ENCODE measurements at regions not wholly inside any gene's neighbourhood (a gene's known extent, or its start where the extent isn't known, plus 50 kb on each side); places are given as distances from the start of the nearest gene placed in this dataset.

GRCh38 chr2:39839261-39839848, 60.3 kb upstream of the THUMPD2 start (continued):
- TF ChIP-seq ATF2 (IDR thresholded peaks at IDR 0.05; ENCODE audit: low read length) (no peak), TBP (IDR thresholded peaks at IDR 0.05; ENCODE audit: low read depth, low read length) (no peak), CBX8 (IDR thresholded peaks at IDR 0.05; ENCODE audit: borderline replicate concordance, low read depth, low read length) (no peak), TCF12 (IDR thresholded peaks at IDR 0.05; ENCODE audit: low read depth, low read length) (no peak), PHF8 (conservative IDR thresholded peaks at IDR 0.05; ENCODE audit: low read depth, low read length) (no peak), KDM5A (IDR thresholded peaks at IDR 0.05; ENCODE audit: low read length) (no peak)

Data from H1 (cell line).